Activated effector memory CD4-positive, alpha-beta T cell treated with anti-CD3 and anti-CD28 coated beads, Interleukin-2, amount 50 U/mL, for 16 hours (primary cell): ENCODE measurements at regions not wholly inside any gene's neighbourhood (a gene's known extent, or its start where the extent isn't known, plus 50 kb on each side); places are given as distances from the start of the nearest gene placed in this dataset.

Experiments used
- DNase-seq: peaks from one replicate; pipeline ENCODE4 v3.0.0-alpha.2; 2020

DNA sequence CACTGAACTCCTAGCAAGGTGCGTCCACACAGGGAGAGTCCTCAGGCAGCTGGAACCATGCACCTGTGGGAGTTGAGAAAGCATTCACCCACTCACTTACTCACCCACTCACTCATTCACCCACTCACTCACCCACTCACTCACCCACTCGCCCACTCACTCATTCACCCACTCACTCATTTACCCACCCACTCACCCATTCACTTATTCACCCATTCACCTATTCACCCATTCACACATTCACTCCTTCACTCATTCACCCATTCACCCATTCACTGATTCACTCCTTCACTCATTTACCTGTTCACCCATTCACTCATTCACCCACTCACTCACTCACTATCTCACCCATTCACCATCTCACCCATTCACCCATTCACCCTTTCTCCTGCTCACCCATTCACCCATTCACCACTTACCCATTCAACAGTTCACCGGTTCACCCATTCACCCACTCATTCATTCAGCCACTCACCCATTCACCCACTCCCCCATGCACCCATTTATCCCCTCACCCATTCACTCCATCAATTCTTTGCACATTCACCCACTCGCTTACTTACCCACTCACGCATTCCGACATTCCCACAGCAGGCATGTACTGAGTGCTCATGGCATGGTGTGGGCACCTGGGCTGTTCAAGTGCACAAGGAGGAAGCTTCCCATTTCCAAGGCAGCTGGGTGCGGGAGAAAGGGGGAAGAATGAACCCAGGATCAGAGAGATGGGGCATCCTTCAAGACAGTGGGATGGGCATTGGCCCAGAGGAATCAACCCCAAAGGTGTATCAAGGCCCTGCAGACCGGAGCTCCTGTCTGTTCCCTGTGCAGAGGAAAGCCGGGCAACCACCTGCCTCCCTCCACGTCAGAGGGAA is 135.2 kb upstream of the C14orf180 start:
- DNase-seq: peak; percentile 33

GRCh38 chr14:104445086-104445485 is 134.5 kb upstream of the C14orf180 start:
- peak; percentile 16 for DNase-seq

GRCh38 chr14:104445832-104446381 is 133.7 kb upstream of the C14orf180 start:
- DNase-seq: peak; percentile 57

GRCh38 chr14:104446611-104447010 is 133.0 kb upstream of the C14orf180 start:
- DNase-seq: peak; percentile 9

DNA sequence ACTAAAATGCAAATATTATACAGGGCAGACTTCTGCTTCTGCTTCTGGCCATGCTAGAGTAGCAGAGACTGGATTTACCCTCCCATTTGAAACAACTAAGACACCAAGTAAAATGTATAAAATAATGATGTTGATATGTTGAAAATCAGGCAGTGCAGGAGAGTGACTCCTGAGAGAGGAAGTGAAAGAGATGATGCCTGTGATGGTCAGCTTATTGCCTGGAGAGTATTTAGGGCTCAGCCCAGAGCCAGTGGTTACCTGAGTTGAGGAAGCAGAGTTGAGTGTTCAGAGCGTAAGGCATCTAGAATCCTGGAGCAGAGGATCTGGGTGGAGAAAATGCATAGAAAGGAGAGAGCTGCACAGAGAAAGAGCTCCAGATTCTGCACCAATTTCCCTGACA is 131.8 kb upstream of the C14orf180 start:
- no peak for DNase-seq

GRCh38 chr14:104448321-104448720 is 131.2 kb upstream of the C14orf180 start:
- DNase-seq: no peak

GRCh38 chr14:104448721-104449120 is 130.8 kb upstream of the C14orf180 start:
- DNase-seq: no peak

- DNase-seq: peak; percentile 27
Observed at GRCh38 chr14:104450811-104451401, 128.7 kb upstream of the C14orf180 start.

GRCh38 chr14:104451474-104451873 is 128.1 kb upstream of the C14orf180 start:
- DNase-seq: peak; percentile 14

GRCh38 chr14:104458845-104459244 is 120.7 kb upstream of the C14orf180 start:
- DNase-seq: no peak

DNA sequence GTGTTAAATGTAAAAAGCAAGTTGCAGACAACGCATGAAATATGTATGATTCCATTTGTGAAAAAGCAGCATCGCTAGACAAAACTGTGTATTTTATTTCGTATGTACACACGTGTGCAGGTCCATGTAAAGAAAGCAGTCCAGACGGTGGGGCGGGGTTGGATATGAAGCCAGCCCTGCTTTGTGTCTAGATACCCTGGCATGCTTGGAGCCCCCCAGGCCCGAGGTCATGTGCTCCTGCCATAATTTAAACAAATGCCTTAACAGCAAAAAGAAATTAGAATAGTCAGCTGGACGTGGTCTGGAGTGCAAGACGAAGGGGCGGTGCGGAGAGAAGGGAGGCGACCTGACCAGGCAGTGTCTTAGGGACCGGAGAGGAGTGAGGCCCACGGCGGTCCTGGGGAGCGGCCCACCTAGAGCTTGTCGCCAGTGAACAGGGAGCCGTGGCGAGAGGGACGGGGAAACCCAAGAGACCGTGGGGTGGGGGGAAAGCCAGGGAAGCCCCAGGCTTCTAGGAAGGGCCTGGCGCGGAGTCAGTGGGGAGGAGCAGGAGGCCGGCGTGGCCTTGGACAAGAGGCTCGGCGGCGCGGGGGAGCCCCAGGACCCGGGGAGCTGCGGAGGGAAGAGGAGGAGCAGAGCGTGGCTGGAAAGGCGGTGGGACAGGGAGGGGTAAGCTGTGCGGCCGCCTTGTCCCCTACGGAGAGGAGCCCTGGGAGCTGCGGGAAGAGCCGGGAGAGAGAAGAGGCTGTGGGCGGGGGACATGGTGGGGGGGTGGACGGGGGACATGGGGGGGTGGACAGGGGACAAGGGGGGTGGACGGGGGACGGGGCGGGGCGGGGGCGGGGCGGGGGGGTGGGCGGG is 118.5 kb upstream of the C14orf180 start:
- DNase-seq: no peak

GRCh38 chr14:104461676-104462449 is 117.7 kb upstream of the C14orf180 start:
- no peak for DNase-seq

DNA sequence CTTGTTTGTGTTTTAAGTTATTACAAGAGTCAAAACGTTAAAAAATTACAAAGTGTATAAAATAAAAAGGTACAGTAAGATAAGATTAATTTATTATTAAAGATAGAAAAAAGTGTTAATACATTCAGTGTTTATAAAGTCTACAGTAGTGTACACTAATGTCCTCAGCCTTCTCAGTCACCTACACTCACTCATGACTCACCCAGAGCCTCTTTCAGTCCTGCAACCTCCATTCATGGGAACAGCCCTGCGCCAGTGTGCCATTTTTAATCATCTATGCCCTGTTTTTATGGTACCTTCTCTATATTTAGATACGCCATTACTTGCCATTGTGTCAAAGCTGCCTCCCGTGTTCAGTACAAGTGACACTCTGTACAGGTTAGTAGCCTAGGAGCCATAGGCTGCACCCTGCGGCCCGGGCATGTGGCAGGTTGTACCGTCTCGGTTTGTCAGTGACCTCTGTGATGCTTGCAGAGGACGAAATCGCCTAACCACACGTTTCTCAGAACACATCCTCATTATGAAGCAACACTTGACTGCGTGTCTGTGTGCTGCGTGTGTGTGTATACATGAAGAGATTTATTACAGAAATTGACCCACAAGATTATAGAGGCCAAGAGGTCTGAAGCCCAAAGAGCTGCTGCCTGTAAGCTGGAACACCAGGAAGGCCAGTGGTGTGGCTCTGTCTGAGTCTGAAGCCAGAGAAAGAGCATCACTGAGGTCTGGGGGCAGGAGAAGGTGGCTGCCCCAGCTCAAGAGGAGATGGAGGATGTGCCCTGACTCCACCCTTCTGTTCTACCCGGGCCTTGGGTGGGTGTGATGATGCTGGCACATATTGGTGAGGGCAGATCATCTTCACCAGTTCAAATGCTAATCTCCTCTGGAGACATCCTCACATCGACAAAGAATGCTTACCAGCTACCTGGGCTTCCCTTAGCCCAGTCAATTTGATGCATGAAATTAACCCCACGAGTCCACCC is 116.6 kb upstream of the C14orf180 start:
- no peak for DNase-seq

DNA sequence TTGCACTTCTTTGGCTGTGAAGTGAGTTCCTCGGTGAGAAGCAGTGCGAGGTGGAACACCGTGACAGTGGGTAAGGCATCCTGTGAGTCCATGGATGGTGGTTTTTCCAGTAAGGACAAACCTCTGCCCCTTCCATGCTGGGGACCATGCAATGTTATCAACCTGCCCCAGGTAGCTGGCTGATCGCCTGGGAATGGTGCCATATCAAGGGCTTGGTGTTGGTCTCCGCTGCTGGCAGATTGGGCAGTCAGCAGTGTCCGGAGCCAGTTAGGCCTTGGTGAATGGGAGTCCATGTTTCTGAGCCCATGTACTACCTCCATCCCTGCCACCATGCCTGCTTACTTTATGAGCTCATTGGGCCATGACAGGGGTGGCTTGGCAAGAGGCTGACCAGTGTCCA is 114.7 kb upstream of the C14orf180 start:
- DNase-seq: no peak

GRCh38 chr14:104465482-104466390 is 113.8 kb upstream of the C14orf180 start:
- no peak for DNase-seq

- no peak for DNase-seq
Observed at GRCh38 chr14:104467236-104467635, 112.3 kb upstream of the C14orf180 start.

GRCh38 chr14:104467641-104468040 is 111.9 kb upstream of the C14orf180 start:
- DNase-seq: no peak

DNA sequence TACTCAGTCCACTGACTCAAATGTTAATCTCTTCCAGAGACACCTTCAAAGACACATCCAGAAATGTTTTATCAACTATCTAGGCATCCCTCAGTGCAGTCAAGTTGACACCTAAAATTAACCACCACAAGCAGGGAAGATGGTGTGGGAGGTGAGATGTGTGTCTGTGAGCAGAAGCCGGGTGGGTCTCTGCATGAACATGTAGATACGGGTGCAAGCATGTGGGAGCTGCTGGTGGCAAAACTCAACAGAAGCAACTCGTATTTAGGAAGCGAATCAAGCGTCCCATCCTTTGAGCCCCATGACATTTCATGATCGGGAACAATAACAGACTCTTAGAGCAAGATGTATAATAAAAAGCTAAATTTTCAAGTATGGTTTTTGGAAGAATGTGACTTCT is 110.0 kb upstream of the C14orf180 start:
- no peak for DNase-seq

DNA sequence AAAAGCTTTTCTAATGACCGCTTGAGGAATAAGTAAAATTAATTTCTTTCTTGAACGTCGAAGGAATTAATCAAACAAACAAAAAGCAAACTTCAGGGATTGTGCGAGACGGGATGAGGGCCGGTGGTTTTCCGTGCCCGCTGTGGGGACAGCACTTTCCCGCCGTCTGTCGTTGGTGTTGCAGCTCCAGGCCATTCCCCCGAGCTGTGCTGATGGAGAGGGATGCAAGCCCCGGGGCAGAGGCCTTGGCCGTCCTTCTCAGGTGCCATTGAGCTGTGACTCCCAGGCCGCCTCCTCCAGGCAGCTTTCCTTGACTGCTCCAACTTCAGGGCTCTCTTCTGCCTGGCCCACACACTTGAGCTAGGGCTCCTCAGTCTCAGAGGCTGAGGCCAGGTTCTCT is 109.0 kb upstream of the C14orf180 start:
- DNase-seq: no peak

- no peak for DNase-seq
Observed at GRCh38 chr14:104471114-104471513, 108.5 kb upstream of the C14orf180 start.
